PC-3 (cell line): ENCODE measurements at regions not wholly inside any gene's neighbourhood (a gene's known extent, or its start where the extent isn't known, plus 50 kb on each side); places are given as distances from the start of the nearest gene placed in this dataset.
A peak's percentile ranks its signal among the peaks of the same experiment; 100 is the strongest.

ENCODE experiments used
- ATAC-seq: fragments of 200-7000 bp; cut with Tn5 transposase; 2 replicates; pipeline ENCODE4 v1.9.1; 2020; ENCODE audit warnings: mild to moderate bottlenecking, moderate library complexity
- BruUV-seq: library from RNA; stranded (reverse); fragments of 400-500 nt; replicated peaks from 2 replicates; lab custom pipeline; 2021; lab: Mats Ljungman, UMichigan
- CTCF ChIA-PET: fragments of 300-600 bp; sonication (Branson Sonifier 250); formaldehyde crosslinking; loops from one replicate; lab custom pipeline; 2022; ENCODE audit warnings: antibody characterized with exemption; lab: Charles Lee
- POLR2A ChIA-PET: fragments of 300-600 bp; sonication (Branson Sonifier 250); formaldehyde crosslinking; loops from one replicate; lab custom pipeline; 2022; ENCODE audit warnings: antibody characterized with exemption; ENCODE audit not compliant: unreplicated experiment; lab: Charles Lee
- DNase-seq: peaks from one replicate; pipeline ENCODE4 v3.0.0-alpha.2; 2015
- H2AFZ ChIP-seq: fragments of 300-600 bp; sonication (generic); 2 replicates; pipeline ENCODE4 v1.6.0; 2016; ENCODE audit warnings: antibody characterized with exemption, low read length
- H3F3A ChIP-seq: fragments of 300-600 bp; sonication (generic); one replicate; pipeline ENCODE4 v1.6.0; 2017; ENCODE audit warnings: antibody characterized with exemption, low read length, control low read depth, mild to moderate bottlenecking; ENCODE audit not compliant: unreplicated experiment
- H3K27ac ChIP-seq: fragments of 300-600 bp; sonication (generic); 2 replicates; pipeline ENCODE4 v1.5.1; 2016; ENCODE audit warnings: mild to moderate bottlenecking, low read length
- H3K27me3 ChIP-seq: fragments of 300-600 bp; sonication (generic); 2 replicates; pipeline ENCODE4 v1.6.1; 2016; ENCODE audit warnings: low read length, mixed read lengths
- H3K36me3 ChIP-seq: fragments of 300-600 bp; sonication (generic); 2 replicates; pipeline ENCODE4 v1.6.1; 2016; ENCODE audit warnings: low read depth, mixed run types, low read length, mixed read lengths
- H3K4me1 ChIP-seq: fragments of 300-600 bp; sonication (generic); 2 replicates; pipeline ENCODE4 v1.5.1; 2016; ENCODE audit warnings: low read length; ENCODE audit not compliant: insufficient read depth
- H3K4me2 ChIP-seq: fragments of 300-600 bp; sonication (generic); 2 replicates; pipeline ENCODE4 v1.6.0; 2016; ENCODE audit warnings: low read length
- H3K4me3 ChIP-seq: fragments of 300-600 bp; sonication (generic); 2 replicates; pipeline ENCODE4 v1.5.1; 2016; ENCODE audit warnings: mild to moderate bottlenecking, low read length, mixed read lengths
- H3K79me2 ChIP-seq: fragments of 300-600 bp; sonication (generic); 2 replicates; pipeline ENCODE4 v1.6.1; 2017; ENCODE audit warnings: low read length, mixed read lengths
- H3K9ac ChIP-seq: fragments of 300-600 bp; sonication (generic); 2 replicates; pipeline ENCODE4 v1.6.0; 2016; ENCODE audit warnings: mild to moderate bottlenecking, low read length
- H3K9me2 ChIP-seq: fragments of 300-600 bp; sonication (generic); replicated peaks from 2 replicates; pipeline ENCODE4 v1.6.1; 2016; ENCODE audit warnings: mixed run types, low read length, mixed read lengths
- H3K9me3 ChIP-seq: fragments of 300-600 bp; sonication (generic); 2 replicates; pipeline ENCODE4 v1.6.1; 2016; ENCODE audit warnings: low read length, mixed read lengths
- H4K20me1 ChIP-seq: fragments of 300-600 bp; sonication (generic); 2 replicates; pipeline ENCODE4 v1.6.1; 2016; ENCODE audit warnings: low read length, mixed read lengths
- EZH2 ChIP-seq: fragments of 300-600 bp; sonication (generic); IDR thresholded peaks from one replicate; pipeline ENCODE4 v1.6.1; 2017; ENCODE audit warnings: antibody characterized with exemption, mild to moderate bottlenecking, low read length; ENCODE audit not compliant: unreplicated experiment
- EZH2phosphoT487 ChIP-seq: fragments of 300-600 bp; sonication (generic); IDR thresholded peaks from 2 replicates; pipeline ENCODE4 v1.6.1; 2018; ENCODE audit warnings: mild to moderate bottlenecking, antibody characterized with exemption, low read length, borderline replicate concordance
- intact Hi-C: fragments of 100-400 bp; cut with micrococcal nuclease; formaldehyde crosslinking; loops from 2 replicates; pipeline ENCODE4 v1.9.0; 2023
- TF ChIP-seq, protein P1 (sequence below): fragments of 300-600 bp; sonication (generic); conservative IDR thresholded peaks from 2 replicates; pipeline ENCODE4 v1.5.1; 2017; ENCODE audit warnings: antibody characterized with exemption, low read depth, mild to moderate bottlenecking, low read length

DNA sequence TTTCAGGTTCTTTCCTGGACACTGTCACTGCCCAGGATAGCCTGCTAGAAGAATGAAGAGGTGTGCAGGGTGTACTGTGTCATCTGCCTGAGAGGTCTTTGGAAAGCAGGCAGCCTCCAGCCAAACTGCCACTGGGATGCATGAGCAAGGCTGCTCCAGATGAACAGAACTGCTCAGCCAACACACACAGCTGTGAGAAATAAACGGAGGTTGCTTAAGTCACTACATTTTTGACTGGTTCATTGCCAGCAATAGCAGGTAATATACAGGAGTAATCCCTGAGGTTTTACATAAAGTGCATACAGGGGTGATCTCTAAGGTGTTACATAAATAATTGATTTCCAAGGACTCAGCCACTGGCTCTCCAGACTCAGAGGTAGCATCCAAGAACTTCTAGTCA is 516.9 kb downstream of the BRINP3 start:
- no peaks in the 10 kb centered on the region for H3K79me2 ChIP-seq
- intact Hi-C loops: no loop called here
- BruUV-seq: no TSS peak
- no peak overlapping the region for H3K4me2 ChIP-seq
- H3K27ac ChIP-seq: no peak overlapping the region
- no peak overlapping the region for H3K9ac ChIP-seq
- H3K4me3 ChIP-seq: no peak overlapping the region
- DNase-seq (no peak), ATAC-seq (no peak)
- H3K9me2 ChIP-seq: no peaks in the 10 kb centered on the region
- H2AFZ ChIP-seq: no peak overlapping the region
- no peaks in the 10 kb centered on the region for H3K4me1 ChIP-seq
- no peaks in the 10 kb centered on the region for H3F3A ChIP-seq
- TF ChIP-seq EZH2phosphoT487: no peak
- TF ChIP-seq, protein P1, sequence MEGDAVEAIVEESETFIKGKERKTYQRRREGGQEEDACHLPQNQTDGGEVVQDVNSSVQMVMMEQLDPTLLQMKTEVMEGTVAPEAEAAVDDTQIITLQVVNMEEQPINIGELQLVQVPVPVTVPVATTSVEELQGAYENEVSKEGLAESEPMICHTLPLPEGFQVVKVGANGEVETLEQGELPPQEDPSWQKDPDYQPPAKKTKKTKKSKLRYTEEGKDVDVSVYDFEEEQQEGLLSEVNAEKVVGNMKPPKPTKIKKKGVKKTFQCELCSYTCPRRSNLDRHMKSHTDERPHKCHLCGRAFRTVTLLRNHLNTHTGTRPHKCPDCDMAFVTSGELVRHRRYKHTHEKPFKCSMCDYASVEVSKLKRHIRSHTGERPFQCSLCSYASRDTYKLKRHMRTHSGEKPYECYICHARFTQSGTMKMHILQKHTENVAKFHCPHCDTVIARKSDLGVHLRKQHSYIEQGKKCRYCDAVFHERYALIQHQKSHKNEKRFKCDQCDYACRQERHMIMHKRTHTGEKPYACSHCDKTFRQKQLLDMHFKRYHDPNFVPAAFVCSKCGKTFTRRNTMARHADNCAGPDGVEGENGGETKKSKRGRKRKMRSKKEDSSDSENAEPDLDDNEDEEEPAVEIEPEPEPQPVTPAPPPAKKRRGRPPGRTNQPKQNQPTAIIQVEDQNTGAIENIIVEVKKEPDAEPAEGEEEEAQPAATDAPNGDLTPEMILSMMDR: no peak
- no peaks in the 10 kb centered on the region for H4K20me1 ChIP-seq
- ChIA-PET POLR2A (no interaction called here), CTCF (no interaction called here)
- no peaks in the 10 kb centered on the region for H3K9me3 ChIP-seq
- H3K27me3 ChIP-seq: no peaks in the 10 kb centered on the region
- no peaks in the 10 kb centered on the region for H3K36me3 ChIP-seq

- Histone ChIP-seq H3K36me3 (no peaks in the 10 kb centered on the region), H3K9me2 (no peaks in the 10 kb centered on the region), H3K9me3 (no peaks in the 10 kb centered on the region), H3K27me3 (no peaks in the 10 kb centered on the region), H3K4me2 (no peak overlapping the region), H3K27ac (no peak overlapping the region), H3K9ac (no peak overlapping the region), H3K79me2 (no peaks in the 10 kb centered on the region), H3K4me1 (no peaks in the 10 kb centered on the region), H2AFZ (no peak overlapping the region), H3F3A (no peaks in the 10 kb centered on the region), H3K4me3 (no peak overlapping the region), H4K20me1 (no peaks in the 10 kb centered on the region)
- DNase-seq (peak; percentile 5), ATAC-seq (no peak)
- intact Hi-C loops: no loop called here
- TF ChIP-seq EZH2phosphoT487 (no peak), EZH2 (no peak)
- TF ChIP-seq, protein P1: no peak
- CTCF ChIA-PET: no interaction called here
- no TSS peak for BruUV-seq
- POLR2A ChIA-PET: no interaction called here
Observed at GRCh38 chr1:189962181-189962580, 515.5 kb downstream of the BRINP3 start.

DNA sequence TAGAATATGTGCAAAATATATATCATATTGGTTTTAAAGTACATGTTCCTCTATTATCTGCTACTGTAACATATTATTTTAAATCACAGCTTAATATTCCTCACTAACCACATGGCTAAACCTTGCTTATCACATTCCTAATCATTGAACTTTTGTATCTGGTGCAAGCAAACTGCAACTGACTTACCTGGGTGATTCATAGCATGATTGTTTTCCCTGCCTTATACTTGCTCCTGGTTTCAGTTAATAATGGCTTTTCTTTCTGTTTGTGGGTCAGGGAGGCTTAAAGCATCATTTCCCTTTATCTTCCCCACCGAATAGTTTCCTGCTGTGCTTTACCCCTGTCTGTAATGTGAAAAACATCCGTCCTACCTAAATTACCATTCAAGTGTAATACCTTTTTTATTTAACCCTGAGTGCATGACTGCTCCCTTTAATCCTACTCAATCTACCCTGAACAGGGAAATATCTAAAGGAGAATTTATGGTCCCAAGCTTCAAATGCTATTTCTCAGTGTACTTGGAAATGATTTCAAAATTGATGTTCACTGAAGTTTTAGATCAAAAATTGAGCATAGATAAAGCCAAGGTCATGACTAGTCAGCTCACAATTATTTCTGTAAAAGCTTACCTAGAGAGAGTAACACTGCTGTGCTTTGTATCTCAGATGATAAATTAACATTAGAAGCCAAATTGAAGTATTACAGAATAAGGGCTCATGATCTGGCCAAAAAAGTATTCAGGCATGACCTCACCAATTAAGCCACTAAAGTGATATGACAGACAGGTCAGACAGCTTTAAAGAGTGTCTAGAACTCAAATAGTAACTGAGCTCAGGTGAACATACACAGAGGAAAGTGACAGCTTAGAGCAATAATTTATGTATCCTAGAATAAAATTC is 507.1 kb downstream of the BRINP3 start:
- Histone ChIP-seq H3K36me3 (no peaks in the 10 kb centered on the region), H3F3A (no peaks in the 10 kb centered on the region), H3K9ac (no peak overlapping the region), H3K79me2 (no peaks in the 10 kb centered on the region), H3K4me2 (no peak overlapping the region), H3K9me2 (no peaks in the 10 kb centered on the region), H3K4me1 (no peaks in the 10 kb centered on the region), H2AFZ (no peak overlapping the region), H3K27ac (no peak overlapping the region), H3K9me3 (no peaks in the 10 kb centered on the region), H3K4me3 (no peak overlapping the region), H3K27me3 (no peaks in the 10 kb centered on the region), H4K20me1 (no peaks in the 10 kb centered on the region)
- BruUV-seq: no TSS peak
- intact Hi-C loops: no loop called here
- CTCF ChIA-PET: no interaction called here
- DNase-seq (no peak), ATAC-seq (no peak; the same call in 1 of the 2 replicates)
- TF ChIP-seq EZH2: no peak
- POLR2A ChIA-PET: no interaction called here
